Lower leg skin (tissue), 3 donors: ENCODE measurements at regions not wholly inside any gene's neighbourhood (a gene's known extent, or its start where the extent isn't known, plus 50 kb on each side); places are given as distances from the start of the nearest gene placed in this dataset.

Experiments
- CTCF ChIP-seq, 3 donors: fragments of 450-650 bp; IDR thresholded peaks; one replicate each; pipeline ENCODE4 v1.5.1; 2016; ENCODE audit warnings: antibody characterized with exemption in 3 of 3, mild to moderate bottlenecking in 3 of 3, moderate library complexity in 2 of 3
- POLR2A ChIP-seq, 2 donors: fragments of 450-650 bp; IDR thresholded peaks; one replicate each; pipeline ENCODE4 v1.6.1; 2016 to 2017; ENCODE audit warnings: antibody characterized with exemption in 2 of 2, mild to moderate bottlenecking in 1 of 2, moderate library complexity in 1 of 2

DNA sequence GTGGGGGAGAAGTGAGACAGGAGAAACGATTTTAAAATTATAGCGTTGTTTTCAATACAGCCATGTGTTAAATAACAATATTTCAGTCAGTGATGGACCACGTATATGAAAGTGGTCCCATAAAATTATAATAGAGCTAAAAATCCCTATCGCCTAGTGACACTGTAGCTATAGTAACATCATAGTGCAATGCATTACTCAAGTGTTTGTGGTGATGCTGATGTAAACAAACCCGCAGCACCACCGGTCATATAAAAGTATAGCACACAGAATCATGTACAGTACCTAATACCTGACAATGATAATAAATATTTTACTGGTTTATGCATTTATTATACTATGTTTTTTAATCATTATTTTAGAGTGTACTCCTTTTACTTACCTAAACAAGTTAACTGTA, 407.4 kb upstream of the SEMA6A start:
- TF ChIP-seq POLR2A (IDR thresholded peaks at IDR 0.05) (no peak), CTCF (IDR thresholded peaks at IDR 0.05) (no peak)
